Left ventricle myocardium inferior (tissue), 1 donor: ENCODE measurements at regions not wholly inside any gene's neighbourhood (a gene's known extent, or its start where the extent isn't known, plus 50 kb on each side); places are given as distances from the start of the nearest gene placed in this dataset.
A peak's percentile ranks its signal among the peaks of the same experiment; 100 is the strongest.

Source experiments
- DNase-seq: peaks from one replicate; pipeline ENCODE4 v3.0.0-alpha.2; 2020
- H3K27ac ChIP-seq: fragments of 200-600 bp; replicated peaks from 2 replicates; pipeline ENCODE4 v1.8.0; 2021
- H3K27me3 ChIP-seq: fragments of 200-600 bp; 2 replicates; pipeline ENCODE4 v1.8.0; 2021; ENCODE audit warnings: low read depth
- H3K36me3 ChIP-seq: fragments of 200-600 bp; 2 replicates; pipeline ENCODE4 v1.8.0; 2021
- H3K4me1 ChIP-seq: fragments of 200-600 bp; 2 replicates; pipeline ENCODE4 v1.8.0; 2021
- H3K4me3 ChIP-seq: fragments of 200-600 bp; 2 replicates; pipeline ENCODE4 v1.8.0; 2021; ENCODE audit warnings: mild to moderate bottlenecking, moderate library complexity
- H3K9me3 ChIP-seq: fragments of 200-600 bp; replicated peaks from 2 replicates; pipeline ENCODE4 v1.8.0; 2021
- intact Hi-C: fragments of 100-400 bp; cut with micrococcal nuclease; formaldehyde crosslinking; loops from one replicate; pipeline ENCODE4 v1.11.0; 2022
- TF ChIP-seq, protein P1 (sequence below): fragments of 200-600 bp; IDR thresholded peaks from 2 replicates; pipeline ENCODE4 v1.8.0; 2021; ENCODE audit warnings: antibody characterized with exemption, mild to moderate bottlenecking, borderline replicate concordance
- donor health status: DM: no; HTN: yes; CAD: no; lungs with severe emphysema.

DNA sequence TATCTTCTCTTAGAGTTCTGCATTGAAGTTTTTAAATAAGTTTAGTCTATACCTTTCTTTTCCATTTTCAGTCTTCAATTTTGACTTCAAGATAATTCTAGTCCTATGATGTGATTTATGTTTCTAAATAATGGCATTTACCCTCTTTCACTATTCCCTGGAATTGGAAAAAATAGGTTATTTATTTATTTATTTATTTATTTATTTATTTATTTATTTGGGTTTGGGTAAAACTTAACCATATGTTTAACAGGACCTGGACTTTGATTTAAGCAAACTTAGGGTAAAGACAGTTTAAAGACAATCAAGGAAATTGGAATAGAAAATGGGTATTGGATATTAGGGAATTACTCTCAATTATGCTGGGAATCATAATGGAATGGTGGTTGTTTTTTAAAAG, 182.1 kb downstream of the RPIA start:
- no peak overlapping the region for H3K4me3 ChIP-seq
- H3K9me3 ChIP-seq = no peaks in the 10 kb centered on the region
- H3K27ac ChIP-seq = no peak overlapping the region
- TF ChIP-seq, protein P1, sequence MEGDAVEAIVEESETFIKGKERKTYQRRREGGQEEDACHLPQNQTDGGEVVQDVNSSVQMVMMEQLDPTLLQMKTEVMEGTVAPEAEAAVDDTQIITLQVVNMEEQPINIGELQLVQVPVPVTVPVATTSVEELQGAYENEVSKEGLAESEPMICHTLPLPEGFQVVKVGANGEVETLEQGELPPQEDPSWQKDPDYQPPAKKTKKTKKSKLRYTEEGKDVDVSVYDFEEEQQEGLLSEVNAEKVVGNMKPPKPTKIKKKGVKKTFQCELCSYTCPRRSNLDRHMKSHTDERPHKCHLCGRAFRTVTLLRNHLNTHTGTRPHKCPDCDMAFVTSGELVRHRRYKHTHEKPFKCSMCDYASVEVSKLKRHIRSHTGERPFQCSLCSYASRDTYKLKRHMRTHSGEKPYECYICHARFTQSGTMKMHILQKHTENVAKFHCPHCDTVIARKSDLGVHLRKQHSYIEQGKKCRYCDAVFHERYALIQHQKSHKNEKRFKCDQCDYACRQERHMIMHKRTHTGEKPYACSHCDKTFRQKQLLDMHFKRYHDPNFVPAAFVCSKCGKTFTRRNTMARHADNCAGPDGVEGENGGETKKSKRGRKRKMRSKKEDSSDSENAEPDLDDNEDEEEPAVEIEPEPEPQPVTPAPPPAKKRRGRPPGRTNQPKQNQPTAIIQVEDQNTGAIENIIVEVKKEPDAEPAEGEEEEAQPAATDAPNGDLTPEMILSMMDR = no peak
- intact Hi-C loops = no loop called here
- peaks cover 47% of the 10 kb centered on the region for H3K27me3 ChIP-seq
- H3K4me1 ChIP-seq = no peaks in the 10 kb centered on the region
- DNase-seq = no peak
- H3K36me3 ChIP-seq = no peaks in the 10 kb centered on the region

DNA sequence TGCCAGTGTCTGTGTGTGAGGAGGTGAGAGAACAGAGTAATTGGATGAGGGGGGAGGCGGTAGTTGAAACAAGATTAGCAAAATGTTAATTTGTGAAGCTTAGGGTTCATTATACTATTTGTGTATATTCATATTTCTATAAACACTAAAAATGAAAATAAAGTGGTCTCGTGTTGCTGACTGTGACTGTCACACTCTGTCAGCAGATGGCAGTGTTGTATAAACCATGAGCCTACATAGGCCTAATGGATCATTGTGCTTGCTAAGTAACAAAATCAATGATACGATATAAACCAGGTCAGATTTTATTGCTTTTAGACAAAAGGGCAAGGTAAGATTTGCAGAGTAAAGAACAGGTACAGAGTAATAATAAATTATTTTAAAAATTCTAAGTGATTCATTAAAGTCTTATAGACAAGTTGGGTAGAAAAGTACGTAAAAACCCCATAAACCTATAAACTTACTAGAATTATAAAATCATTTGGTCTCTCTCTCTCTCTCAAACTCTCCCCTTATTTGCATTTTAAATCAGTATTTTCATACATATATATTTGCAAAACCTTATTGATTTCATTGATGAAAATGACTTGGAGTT, 182.7 kb downstream of the RPIA start:
- intact Hi-C loops = no loop called here
- Histone ChIP-seq H3K4me3 (no peak overlapping the region), H3K27me3 (peaks cover 42% of the 10 kb centered on the region), H3K4me1 (no peaks in the 10 kb centered on the region), H3K36me3 (no peaks in the 10 kb centered on the region), H3K9me3 (no peaks in the 10 kb centered on the region), H3K27ac (no peak overlapping the region)
- no peak for DNase-seq
- TF ChIP-seq, protein P1 = peak; percentile 88

DNA sequence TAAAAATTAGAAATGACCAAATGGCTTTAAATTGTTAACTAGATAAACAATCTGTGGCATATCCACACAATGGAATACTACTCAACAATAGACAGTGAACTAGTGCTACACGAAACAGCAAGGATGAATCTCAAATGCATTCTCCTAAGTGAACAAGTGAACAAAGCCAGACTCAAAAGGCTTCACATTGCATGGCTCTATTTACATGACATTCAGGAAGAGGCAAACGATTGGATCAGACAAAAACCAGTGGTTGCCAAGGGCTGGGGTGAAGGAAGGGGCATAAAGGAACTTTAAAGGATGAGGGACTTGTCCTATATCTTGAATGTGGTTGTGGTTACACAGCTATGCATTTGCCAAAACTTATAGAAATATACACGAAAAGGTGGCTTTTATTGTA, 184.3 kb downstream of the RPIA start:
- no peak for DNase-seq
- no peaks in the 10 kb centered on the region for H3K9me3 ChIP-seq
- TF ChIP-seq, protein P1 = no peak
- intact Hi-C loops = no loop called here
- no peak overlapping the region for H3K27ac ChIP-seq
- peaks cover 7% of the 10 kb centered on the region for H3K4me1 ChIP-seq
- H3K27me3 ChIP-seq = peaks cover 30% of the 10 kb centered on the region
- no peak overlapping the region for H3K4me3 ChIP-seq
- no peaks in the 10 kb centered on the region for H3K36me3 ChIP-seq

DNA sequence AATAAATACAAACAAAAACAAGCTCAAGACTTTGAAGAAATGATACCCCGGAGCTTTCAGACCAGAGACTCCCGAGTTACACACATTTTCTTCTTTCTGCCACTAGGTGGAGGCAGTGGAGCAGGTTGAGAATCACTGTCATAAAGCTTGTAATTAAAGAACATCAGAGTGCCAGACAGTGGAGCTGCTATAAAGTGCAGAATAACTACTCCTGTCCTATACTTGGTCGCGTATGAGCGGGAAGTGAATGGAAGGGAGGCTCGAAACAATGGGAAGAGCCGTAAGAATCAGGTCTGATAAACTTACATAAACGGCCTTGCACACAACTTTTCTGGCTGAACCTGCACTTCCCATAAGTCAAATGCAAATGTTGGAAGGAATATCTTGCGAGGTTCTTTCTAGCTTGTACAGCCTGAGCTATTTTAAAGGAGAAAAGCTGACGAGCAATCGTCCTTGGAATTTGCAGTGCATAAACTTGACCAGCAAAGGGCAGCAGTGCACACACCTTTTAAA, 189.0 kb downstream of the RPIA start:
- DNase-seq = no peak
- Histone ChIP-seq H3K27ac (no peak overlapping the region), H3K36me3 (no peaks in the 10 kb centered on the region), H3K4me1 (peaks cover 8% of the 10 kb centered on the region), H3K4me3 (peak overlapping the region; percentile 24), H3K27me3 (peaks cover 9% of the 10 kb centered on the region), H3K9me3 (no peaks in the 10 kb centered on the region)
- TF ChIP-seq, protein P1 = peak; percentile 85
- intact Hi-C loops = no loop called here

DNA sequence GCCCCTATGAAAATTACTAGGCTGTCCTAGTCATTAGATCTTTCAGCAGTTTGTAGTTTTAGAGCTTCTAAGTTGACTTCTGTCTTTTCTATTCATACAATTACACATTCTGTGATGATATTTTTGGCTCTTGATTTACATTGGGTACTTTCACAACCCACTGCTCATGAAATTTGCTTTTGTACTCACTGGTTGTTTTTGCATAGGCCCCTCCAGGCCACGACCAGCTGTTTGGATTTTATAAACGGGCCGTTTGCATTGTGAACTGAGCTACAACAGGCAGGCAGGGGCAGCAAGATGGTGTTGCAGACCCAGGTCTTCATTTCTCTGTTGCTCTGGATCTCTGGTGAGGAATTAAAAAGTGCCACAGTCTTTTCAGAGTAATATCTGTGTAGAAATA, 193.8 kb downstream of the RPIA start:
- no peaks in the 10 kb centered on the region for H3K9me3 ChIP-seq
- H3K27ac ChIP-seq = no peak overlapping the region
- no peaks in the 10 kb centered on the region for H3K36me3 ChIP-seq
- peaks cover 22% of the 10 kb centered on the region for H3K27me3 ChIP-seq
- no peak for DNase-seq
- H3K4me3 ChIP-seq = no peak overlapping the region
- TF ChIP-seq, protein P1 = no peak
- H3K4me1 ChIP-seq = peaks cover 6% of the 10 kb centered on the region
- intact Hi-C loops = no loop called here
